GM12873 (cell line): ENCODE measurements at regions not wholly inside any gene's neighbourhood (a gene's known extent, or its start where the extent isn't known, plus 50 kb on each side); places are given as distances from the start of the nearest gene placed in this dataset.

Experiments used
- TF ChIP-seq, protein P1 (sequence below): IDR thresholded peaks from 2 replicates; pipeline ENCODE4 v1.5.1; 2012; ENCODE audit warnings: low read depth, mild to moderate bottlenecking, moderate library complexity, low read length, control low read depth; ENCODE audit not compliant: insufficient read depth; ENCODE audit errors: missing control alignments

DNA sequence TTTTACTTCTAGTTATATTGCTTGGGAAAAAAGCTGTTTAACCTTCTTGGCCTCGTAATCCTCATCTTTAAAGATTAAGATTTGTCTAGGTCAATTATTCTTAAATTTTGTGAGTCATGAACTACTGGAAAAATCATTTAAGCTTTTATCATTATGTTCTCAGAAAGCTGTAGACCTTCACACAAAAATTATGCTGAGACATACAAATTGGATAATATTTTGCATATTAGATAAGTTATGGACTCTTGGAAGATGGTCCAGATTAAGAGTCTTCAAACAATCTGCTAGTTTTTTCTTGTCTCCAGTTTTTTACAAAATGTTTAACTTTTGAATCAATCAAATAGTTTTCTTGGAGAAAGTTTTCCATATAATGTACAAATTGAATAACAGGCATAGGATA, 108.1 kb upstream of the NEIL3 start:
- TF ChIP-seq, protein P1, sequence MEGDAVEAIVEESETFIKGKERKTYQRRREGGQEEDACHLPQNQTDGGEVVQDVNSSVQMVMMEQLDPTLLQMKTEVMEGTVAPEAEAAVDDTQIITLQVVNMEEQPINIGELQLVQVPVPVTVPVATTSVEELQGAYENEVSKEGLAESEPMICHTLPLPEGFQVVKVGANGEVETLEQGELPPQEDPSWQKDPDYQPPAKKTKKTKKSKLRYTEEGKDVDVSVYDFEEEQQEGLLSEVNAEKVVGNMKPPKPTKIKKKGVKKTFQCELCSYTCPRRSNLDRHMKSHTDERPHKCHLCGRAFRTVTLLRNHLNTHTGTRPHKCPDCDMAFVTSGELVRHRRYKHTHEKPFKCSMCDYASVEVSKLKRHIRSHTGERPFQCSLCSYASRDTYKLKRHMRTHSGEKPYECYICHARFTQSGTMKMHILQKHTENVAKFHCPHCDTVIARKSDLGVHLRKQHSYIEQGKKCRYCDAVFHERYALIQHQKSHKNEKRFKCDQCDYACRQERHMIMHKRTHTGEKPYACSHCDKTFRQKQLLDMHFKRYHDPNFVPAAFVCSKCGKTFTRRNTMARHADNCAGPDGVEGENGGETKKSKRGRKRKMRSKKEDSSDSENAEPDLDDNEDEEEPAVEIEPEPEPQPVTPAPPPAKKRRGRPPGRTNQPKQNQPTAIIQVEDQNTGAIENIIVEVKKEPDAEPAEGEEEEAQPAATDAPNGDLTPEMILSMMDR = no peak

DNA sequence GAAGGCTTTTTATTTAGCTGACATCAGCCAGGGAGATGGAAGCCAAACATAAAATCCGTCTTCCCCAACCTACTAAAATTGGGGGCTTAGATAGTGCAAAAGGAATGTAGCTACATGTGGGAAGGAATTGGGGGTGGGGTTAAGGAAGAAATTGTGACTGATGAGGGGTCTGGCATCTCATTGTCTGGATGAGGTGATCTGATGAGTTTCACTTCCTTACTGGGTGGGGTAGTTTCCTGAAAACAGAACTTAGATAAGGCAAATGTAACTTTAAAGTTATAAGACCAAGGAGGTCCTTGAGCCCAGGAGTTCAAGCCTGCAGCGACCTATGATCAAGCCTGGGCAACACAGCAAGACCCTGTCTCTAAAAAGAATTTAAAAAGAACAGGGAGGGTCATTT, 105.5 kb upstream of the NEIL3 start:
- TF ChIP-seq, protein P1 = no peak

DNA sequence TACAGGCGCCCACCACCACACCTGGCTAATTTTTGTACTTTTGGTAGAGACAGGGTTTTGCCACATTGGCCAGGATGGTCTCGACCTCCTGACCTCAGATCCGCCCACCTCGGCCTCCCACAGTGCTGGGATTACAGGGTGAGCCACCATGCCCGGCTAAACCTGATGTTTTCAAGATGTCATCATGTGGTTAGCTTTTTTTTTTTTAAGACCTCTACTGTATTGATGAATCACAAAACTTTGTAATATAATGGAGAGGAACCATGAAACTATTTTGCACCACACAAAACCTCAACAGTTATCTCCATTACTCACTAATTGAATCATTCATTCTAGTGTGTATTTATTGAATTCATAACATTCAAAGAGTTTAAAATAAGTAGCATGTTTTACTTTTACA, 94.7 kb upstream of the NEIL3 start:
- TF ChIP-seq, protein P1 = no peak

DNA sequence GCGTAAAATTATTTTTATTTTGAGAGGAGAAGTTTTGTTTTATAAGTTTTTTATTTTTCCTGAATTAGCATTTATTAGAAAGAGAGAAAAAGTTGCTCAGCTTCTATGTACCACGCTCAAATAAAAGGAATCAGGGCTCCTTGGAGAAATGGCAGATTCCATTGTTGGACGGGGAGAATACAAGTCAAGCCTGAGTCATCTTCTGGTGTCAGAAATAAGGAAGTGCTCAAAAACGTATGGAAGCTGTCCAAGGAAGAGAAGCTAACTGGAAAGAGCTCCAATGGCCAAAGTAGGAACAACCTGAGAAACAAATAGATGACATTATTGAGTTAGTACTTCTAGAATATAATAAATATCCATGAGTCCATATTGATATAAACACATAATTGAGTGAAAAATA, 89.3 kb upstream of the NEIL3 start:
- TF ChIP-seq, protein P1 = no peak

DNA sequence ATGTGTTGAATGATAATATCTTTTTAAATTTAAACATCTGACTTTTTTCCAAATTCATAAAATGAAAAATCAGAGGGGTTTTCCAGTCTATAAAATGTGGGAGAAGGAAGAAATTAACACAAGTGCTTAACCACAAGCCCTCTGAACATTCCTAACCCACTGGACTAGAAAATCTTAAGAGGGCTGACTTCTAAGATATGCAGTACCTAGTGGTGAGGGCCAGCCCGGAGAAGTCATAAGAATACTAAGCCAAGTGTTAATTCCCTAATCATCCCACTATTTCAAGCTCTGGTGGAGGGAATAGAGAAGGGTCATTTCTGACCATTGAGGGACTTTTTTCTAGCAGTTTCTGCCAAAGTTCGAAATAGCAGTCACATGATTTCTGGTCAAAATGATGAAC, 86.9 kb upstream of the NEIL3 start:
- TF ChIP-seq, protein P1 = no peak

DNA sequence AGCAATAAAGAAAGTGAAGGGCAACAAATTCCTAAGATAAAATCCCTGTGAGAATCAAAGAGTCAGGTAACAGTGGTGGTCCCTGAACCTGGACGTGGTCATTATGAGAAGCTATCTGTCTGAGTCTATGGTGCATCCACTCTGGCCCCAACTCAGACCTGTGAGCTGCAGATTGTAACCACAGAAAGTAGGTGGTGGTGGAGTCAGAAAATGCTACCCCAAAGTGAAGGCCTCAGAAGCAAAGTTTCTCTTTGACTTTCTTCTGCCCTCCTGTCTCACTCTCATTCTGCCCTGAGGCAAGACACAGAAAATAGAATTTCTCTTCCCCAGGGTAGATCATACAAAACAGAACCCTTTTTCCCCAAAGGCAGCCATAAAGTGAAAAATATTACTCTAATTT, 84.1 kb upstream of the NEIL3 start:
- TF ChIP-seq, protein P1 = no peak

DNA sequence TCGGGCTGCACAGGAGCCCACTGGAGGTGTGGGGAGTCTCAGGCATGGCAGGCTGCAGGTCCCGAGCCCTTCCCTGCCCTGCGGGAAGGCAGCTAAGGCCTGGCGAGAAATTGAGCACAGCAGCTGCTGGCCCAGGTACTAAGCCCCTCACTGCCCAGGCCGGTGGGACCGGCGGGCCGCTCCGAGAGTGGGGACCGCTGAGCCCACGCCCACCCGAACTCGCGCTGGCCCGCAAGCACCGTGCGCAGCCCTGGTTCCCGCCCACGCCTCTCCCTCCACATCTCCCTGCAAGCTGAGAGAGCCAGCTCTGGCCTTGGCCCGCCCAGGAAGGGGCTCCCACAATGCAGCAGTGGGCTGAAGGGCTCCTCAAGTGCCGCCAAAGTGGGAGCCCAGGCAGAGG, 82.0 kb upstream of the NEIL3 start:
- TF ChIP-seq, protein P1 = no peak
